NCI-H748 (cell line): ENCODE measurements at regions not wholly inside any gene's neighbourhood (a gene's known extent, or its start where the extent isn't known, plus 50 kb on each side); places are given as distances from the start of the nearest gene placed in this dataset.

ENCODE experiments used
- DNase-seq: peaks from one replicate; lab custom pipeline; 2025; ENCODE audit not compliant: unreplicated experiment; lab: John Stamatoyannopoulos, UW

DNA sequence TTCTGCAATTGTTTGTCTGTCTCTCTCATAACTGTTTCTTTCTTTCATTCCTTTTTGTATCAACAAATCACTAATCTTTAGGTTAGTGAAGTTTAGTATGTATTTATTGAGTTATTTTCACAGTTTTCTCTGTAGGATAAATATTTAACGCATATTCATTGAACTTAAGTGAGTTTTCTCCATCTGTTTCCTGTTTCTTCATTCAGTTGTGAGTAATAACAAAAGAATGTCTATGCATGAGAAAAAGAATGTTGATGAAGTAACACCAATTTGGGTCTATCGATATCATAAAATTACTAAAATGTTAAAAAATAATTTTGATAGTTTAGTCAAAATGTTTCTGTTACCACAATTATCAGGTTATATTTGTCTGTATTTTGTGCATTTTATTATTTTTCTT lies 948.0 kb downstream of the DSC3 start:
- DNase-seq, result no peak

DNA sequence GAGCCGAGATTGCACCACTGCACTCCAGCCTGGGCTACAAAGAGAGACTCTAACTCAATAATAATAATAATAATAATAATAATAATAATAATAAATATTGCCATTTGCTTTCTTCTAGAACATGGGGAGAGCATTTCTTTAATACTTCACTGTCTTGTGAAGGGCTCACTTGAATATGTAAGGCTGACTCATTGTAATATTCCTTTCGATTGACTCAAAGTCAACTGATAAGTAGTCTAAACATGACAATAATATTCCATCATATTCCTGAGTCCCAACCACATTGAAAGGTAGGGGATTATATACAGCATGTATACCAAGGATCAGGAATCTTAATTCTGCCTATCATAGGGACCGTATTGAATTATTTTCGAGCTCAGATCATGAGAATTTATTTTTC lies 949.2 kb downstream of the DSC3 start:
- no peak for DNase-seq

DNA sequence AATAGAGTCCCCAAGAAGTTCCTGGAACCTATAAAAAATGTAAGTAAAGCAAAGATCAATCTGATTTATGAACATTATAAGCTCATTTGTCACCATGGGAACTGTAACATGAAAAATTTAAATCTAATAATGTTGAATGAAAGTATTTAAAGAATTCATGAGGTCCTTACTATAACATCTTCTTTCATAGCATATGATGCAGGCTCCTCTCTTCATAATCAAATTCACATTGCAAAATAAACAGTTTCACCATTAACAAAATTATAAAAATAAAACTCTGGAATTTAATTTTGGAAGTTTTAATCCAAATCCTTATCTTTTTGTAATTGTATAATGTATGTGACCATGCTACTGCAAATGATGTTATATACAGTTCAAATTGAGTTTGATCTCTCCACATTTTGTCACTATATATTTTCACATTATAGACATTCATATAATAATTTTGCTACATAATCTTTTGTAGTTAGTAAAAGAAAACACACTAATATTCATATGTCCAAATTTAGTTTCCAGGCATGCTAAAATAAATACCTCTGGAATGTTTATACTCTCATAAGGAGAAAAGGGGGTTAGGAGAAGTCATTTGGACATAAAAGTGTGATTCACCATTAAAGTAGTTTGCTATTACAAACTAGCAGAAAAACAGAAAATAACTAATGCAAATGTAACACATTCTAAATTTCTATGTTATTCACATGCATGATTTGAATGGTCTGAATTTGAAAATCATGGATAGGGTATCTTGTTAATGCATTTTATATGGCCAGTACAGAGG lies 954.1 kb downstream of the DSC3 start:
- DNase-seq, result no peak

DNA sequence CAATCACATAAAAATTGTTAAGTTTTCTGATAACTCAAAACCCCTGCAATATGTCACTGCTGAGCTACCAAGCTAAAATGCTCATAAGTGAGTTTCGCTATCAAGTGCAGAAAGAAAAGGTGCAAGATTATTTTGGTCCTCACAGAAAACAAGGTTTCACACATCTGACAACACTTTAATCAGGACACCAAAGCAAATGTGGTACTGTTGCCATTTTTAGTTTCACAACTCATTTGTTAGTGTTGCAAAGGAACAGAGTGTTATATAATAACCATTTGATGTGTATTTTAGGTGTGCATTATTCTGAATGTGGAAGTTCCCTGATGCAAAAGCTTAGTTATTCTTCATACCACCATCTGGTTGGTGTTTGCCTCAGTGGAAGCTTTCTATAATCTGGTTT lies 956.2 kb downstream of the DSC3 start:
- no peak for DNase-seq

DNA sequence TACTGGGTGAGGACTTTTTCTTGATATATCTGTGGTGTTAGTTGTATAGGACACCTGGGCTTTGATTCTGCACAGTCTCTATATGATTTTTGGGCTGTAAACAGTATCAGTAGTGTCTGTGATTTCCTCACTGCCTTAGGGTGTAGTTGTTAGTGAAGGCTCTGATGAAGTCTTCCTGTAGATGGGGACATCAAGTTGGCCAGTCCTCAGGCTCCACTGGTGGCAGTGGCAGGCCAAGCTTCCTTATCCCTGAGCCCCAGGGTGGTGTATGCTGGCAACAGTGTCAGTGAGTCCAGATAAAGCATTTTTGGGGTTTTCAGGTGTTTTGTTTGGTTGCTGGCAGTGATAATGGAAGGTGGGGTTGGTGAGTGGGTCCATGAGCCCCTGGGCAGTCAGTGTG lies 961.4 kb downstream of the DSC3 start:
- no peak for DNase-seq

DNA sequence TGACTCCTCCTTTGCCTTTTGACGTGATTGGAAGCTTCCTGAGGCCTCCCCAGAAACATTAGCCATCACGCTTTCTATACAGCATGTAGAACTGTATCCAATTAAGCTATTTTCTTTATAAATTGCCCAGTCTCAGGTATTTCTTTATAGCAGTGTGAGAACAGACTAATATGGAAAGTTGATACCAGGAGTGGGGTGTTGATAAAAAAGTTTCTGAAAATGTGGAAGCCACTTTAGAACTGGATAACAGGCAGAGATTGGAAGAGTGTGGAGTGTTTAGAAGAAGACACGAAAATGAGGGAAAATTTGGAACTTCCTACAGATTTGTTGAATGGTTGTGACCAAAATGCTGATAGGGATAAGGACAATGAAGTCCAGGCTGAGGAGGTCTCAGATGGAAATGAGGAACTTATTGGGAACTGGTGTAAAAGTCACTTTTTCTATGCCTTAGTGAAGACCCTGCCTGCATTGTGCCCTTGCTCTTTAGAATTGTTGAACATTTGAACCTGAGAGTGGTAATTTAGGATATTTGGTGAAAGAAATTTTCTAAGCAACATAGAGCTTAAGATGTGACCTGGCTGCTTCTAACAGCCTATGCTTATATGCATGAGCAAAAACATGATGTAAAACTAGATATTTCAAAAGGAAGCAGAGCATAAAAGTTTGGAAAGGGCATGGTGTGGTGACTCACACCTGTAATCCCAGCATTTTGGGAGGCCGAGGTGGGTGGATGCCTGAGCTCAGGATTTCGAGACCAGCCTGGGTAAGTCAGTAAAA lies 969.7 kb downstream of the DSC3 start:
- DNase-seq, result no peak

DNA sequence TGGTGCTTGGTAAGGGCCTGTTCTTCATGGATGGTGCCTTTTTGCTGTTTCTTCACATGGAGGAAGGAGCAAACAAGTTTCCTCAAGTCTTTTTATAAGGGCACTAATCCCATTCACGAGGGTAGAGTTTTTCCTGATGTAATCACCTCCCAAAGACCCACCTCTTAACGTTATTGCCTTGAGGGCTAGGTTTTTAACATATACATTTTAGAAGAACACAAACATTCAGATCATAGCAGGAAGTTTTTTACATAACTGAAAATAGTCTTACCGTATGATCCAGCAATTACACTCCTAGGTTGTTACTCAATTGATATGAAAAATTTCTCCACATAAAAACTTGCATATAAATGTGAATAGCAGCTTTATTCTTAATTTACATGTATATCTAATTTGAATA lies 976.3 kb downstream of the DSC3 start:
- no peak for DNase-seq

DNA sequence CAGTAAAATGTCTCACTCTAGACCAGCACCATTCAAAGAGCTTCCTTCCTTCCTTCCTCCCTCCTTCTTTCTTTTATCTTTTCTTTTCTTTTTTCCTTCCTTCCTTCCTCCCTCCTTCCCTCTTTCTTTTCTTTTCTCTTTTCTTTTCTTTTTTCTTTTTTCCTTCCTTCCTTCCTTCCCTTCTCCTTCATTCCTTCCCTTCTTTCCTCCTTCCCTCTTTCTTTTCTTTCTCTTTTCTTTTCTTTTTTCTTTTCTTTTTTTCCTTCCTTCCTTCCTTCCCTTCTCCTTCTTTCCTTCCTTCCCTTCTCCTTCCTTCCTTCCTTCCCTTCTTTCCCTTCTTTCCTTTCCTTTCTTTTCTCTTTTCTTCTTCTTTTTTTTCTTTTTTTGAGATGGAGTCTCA lies 985.1 kb downstream of the DSC3 start:
- no peak for DNase-seq

DNA sequence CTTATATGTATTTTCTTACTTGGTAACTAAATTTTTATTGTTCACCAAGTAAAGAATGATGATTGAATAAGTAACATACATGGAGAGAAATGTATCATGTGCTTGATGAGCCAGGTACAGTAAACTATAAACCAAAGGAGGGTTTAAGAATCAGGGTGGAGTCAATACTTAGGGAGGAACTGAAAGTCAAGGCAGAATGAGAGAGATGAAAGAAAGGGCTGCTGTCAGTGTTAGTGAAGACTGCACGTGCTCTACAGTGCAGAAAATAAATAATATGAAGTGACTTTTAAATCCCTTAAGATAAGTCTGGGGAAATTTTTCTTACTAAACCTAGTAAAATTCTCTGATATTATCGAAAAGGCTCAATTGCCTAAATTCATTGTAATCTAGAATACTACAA lies 986.0 kb downstream of the DSC3 start:
- no peak for DNase-seq

DNA sequence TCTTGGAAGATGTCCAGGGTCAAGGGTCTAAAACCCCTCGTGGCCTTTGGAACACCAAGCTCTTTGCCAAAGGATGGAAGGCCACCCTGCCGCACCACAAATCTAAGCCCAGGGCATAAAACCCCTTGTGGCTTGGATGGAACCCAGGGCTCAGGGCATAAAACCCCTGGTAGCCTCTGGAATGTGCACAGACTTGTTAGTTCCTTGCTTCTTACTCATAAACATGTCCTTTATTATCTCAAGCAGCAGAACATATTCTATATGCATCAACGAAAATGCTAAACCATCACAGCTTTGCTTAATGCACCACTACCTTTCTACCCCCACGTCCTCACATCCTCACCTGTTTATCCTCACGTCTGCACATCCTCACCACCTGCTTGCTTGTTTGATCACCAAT lies 998.0 kb downstream of the DSC3 start:
- DNase-seq, result no peak

DNA sequence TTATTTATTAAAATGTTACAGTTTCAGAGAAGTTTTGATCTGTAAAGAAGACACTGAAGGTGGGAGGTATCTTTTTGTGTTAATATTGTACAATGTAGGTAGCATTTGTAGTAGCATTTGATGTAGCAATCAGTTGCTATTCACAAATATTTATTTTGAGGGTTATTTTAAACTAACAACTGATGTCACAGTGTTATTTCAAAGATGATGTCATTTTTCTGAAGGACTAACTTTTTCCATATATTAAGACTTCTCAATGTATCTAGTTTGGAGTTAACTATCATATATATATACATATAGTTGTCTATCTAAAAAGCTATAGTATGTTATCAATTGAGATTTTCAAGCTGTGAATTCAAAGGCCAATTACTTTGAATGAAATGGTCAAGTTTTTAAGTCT lies 1003.3 kb downstream of the DSC3 start:
- DNase-seq, result no peak

DNA sequence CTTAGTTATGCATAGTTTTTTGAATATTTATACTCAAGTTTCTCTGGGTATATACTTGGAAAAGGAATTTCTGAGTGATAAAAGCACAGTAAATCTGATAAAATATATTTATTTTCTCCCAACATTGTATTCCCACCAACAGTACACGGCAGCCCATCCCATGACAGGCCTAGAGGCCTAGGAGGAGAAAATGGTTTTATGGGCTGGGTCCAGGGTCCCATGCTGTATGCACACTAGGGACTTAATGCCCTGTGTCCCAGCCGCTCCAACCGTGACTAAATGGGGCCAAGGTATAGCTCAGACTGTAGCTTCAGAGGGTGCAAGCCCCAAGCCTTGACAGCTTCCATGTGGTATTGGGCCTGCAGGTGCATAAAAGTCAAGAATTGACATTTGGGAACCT lies 1007.7 kb downstream of the DSC3 start:
- DNase-seq, result no peak

DNA sequence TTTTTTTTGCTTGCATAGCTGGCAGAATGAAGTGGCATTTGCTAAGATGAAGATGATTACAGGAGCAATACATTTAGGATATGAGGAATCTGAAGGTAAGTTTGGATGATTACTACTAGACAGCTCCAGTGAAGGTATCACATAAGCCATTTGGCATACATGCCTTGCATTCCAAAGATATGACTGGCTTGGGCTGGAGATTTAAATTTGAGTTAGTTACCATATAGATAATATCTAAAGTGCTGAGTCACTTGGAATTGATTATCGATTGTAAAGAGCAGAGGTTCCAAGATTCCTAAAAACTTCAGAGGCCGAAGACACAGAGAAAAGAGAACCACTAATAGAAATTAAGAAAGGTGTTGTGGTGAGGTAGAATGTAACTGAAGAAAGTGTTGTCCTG lies 1026.4 kb downstream of the DSC3 start:
- DNase-seq, result no peak

DNA sequence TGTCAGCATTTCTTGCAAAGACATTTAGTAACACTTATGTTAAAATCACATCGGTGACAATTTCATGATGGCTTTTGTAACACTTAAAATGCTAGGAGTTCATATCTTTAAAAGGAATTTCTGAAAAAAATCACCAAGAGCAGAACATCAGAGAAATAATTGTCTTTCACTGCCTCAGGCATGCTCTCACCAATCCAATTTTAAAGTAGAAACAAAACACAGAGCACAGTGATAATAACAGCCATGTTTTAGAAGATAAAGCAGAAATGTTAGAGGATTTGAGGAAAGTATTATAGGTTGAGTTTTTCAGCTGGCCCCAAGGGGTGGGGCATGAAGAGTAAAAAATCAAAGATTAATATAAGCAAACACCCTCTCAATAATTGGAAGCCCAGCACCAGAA lies 1037.6 kb downstream of the DSC3 start:
- no peak for DNase-seq

DNA sequence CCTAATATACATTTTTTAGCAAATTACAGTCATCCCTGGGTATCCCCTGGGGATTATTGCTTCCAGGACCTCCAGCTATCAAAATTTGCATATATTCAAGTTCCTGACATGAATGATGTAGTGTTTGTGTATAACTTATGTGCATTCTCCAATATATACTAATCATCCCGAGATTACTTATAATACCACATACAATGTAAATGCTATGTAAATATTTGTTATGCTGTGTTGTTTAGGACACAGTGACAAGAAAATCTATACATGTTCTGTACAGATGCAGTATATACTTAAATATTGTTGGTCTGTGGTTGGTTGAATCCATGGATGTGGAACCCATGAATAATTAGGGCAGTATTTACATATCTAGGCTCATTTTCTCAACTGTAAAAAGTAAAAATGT lies 1060.3 kb downstream of the DSC3 start:
- DNase-seq, result no peak

DNA sequence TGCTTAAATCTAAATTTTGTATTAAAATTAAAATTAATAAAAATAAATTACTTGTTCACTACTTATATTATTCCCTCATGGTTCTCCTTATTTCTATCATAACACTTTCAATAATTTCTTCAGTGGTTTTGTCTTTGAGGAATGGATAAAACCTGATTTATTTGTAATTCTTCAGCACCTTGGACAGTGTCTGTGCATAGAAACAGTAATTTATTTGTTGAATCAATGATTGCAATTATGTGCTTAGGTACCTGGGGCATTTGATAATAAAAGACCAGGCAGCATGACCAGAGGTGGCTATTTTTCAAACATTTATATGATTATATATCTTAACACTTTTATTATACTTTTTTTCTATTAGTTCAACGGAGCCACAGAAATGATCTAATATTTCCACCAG lies 1062.7 kb downstream of the DSC3 start:
- DNase-seq, result no peak

DNA sequence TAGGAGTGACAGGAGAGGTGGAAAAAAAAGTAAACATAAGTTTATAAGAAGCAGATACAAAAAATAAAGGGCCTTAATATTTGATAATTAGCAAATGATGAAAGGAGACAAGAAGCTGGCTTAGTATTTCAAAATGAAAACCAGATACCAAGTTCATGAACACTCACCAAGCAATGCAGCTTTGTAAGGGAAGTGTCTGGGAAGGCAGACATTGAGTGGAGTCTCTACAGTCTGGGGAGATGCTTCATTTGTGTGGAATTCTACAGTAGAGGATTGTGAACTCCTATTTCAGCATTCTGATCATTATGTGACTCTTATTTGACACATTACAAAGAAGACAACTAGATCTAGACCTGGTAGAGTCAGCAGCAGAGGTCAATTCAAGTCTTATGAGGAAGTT lies 1072.7 kb downstream of the DSC3 start:
- DNase-seq, result no peak

DNA sequence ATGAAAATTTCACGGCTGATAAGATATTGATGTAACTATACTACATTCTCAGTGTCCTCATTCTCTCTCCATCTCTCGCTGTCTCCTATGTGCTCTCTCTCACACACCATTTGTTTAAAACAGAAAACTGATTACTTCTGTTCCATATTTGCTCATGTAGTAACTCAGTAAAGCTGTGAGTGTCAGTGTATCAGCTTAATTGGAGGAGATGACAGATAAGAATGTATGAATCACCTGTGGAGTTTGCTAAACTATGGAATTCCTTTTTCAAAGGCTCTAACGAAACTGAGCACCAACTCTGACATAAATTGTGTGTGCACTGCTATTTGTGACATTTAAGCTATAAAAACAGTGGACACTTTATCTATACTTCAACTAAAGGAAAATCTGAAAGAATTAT lies 1080.0 kb downstream of the DSC3 start:
- DNase-seq, result no peak

DNA sequence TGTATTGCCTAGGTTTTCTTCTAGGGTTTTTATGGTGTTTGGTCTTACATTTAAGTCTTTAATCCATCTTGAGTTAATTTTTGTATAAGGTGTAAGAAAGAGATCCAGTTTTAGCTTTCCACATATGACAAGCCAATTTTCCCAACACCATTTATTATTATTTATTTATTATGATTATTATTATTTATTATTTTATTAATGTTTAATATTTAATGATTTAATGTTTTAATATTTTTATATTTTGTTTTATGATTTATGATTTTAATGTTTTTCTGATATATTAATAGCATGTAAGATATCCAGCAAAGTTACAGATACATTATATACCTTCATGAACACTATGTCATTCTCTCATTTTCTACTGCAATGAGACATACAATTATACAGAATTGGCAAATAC lies 1082.0 kb downstream of the DSC3 start:
- DNase-seq, result no peak

DNA sequence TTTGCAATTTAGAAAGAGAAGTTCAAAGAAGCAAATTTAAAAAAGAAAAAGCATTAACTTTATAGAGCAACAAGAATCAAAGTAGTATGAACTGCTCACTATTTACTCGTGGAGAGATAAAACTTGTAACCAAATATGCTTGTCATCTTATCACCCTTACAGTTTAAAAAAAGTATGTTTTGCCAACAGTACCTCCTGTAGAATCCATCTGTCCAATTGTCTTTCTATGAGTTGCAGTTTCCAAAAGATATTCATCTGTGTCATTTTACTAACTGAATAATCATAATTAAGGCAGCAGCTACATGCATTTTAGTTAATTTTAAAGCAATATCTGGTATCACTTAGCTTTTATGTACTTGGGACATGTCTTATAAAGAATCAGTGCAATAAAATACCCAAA lies 1112.3 kb downstream of the DSC3 start:
- DNase-seq, result no peak

DNA sequence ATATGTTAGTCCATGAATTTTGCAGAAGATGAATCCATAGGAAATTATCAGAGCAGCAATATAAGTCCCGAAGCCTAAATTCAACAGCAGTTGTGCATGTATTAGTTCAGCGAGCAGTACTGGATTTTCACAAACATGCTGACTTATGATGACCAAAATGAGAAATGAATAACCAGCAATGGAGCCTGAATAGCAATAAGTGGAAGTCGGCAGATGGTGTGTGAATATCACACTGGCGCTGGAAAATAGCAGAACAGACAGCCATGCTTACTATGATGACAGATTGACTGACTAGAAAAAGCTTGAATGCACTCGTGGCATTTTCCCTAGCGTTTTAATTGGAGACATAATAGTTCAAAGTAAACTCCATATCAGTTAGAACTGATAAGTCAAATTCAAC lies 1114.5 kb downstream of the DSC3 start:
- no peak for DNase-seq

DNA sequence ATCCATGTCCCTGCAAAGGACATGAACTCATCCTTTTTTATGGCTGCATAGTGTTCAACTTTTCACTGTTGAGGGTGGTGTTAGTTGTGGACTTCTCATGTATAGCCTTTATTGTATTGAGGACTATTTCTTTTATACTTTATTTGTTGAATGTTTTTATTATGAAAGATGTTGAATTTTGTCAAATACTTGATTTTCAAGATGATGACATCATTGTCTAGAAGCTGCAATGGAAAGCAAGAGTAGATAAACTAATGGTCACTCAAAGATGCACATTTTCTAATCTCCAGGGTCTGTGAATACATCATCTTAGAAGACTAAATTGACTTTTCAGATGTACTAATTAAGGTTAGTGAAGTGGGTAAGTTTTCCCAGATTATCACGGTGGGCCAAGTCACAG lies 1117.0 kb downstream of the DSC3 start:
- DNase-seq, result no peak

DNA sequence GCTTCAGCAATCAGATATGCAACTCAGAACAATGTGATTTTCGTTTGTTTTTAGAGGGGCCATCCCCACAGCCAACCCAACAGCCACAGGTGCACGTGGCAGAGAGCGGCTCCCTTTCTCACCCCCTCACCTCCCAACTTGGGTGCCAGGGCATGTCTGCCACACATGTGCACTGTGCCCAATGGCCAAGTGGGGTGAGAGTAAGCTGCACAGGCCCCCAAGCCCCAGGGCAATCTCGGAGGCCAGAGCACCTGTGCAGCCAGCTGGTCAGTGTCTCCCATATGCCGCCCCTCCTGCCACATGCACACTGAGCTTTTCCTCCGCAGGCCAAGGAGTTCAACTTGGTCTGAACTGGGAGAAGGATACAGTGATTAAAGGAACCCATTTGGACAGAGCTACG lies 1130.2 kb downstream of the DSC3 start:
- no peak for DNase-seq
